Suprapubic skin (tissue), 4 donors: ENCODE measurements at regions not wholly inside any gene's neighbourhood (a gene's known extent, or its start where the extent isn't known, plus 50 kb on each side); places are given as distances from the start of the nearest gene placed in this dataset.

Source experiments
- CTCF ChIP-seq, 2 donors: fragments of 200-600 bp in 1 of 2; fragments of 450-650 bp in 1 of 2; sonication (generic) in 1 of 2; IDR thresholded peaks; one replicate each; pipeline ENCODE4 v1.5.1; 2016 to 2019; ENCODE audit warnings: antibody characterized with exemption in 2 of 2, mild to moderate bottlenecking in 1 of 2, moderate library complexity in 1 of 2
- POLR2A ChIP-seq, 2 donors: fragments of 450-650 bp; IDR thresholded peaks; one replicate each; pipeline ENCODE4 v1.6.1; 2017; ENCODE audit warnings: antibody characterized with exemption in 2 of 2, mild to moderate bottlenecking in 2 of 2, moderate library complexity in 2 of 2
- POLR2AphosphoS5 ChIP-seq, 3 donors: sonication (generic); formaldehyde crosslinking; IDR thresholded peaks; one replicate each; pipeline ENCODE4 v1.6.1; 2017; ENCODE audit warnings: antibody characterized with exemption in 3 of 3

GRCh38 chr4:26257850-26258249 is 63.0 kb upstream of the RBPJ start:
- TF ChIP-seq POLR2A (IDR thresholded peaks at IDR 0.05) (no peak), CTCF (IDR thresholded peaks at IDR 0.05) (no peak), POLR2AphosphoS5 (IDR thresholded peaks at IDR 0.05) (no peak)
